ENCODE measurements at regions not wholly inside any gene's neighbourhood (a gene's known extent, or its start where the extent isn't known, plus 50 kb on each side); places are given as distances from the start of the nearest gene placed in this dataset.

- Histone ChIP-seq H3K27me3 (ENCODE audit: control insufficient read depth in 2 of 2, insufficient read depth in 2 of 2, low read length in 2 of 2) (no peaks in the 10 kb centered on the region), H3K9me3 (replicated peaks; ENCODE audit: control insufficient read depth, insufficient read depth, low read length) (peaks cover 4% of the 10 kb centered on the region), H4K20me1 (replicated peaks; ENCODE audit: control insufficient read depth, extremely low read depth, insufficient read depth, low read length) (no peaks in the 10 kb centered on the region), H3K4me3 (replicated peaks in 1 of 3; ENCODE audit: insufficient read depth in 1 of 3, low read depth in 1 of 3, low read length in 3 of 3) (no peak overlapping the region), H3K4me2 (ENCODE audit: insufficient read depth, low read length) (no peak overlapping the region), H3K79me2 (ENCODE audit: control insufficient read depth, insufficient read depth, low read length) (no peaks in the 10 kb centered on the region), H2AFZ (ENCODE audit: low read depth, low read length) (no peak overlapping the region), H3K27ac (ENCODE audit: insufficient read depth, low read depth, low read length) (no peak overlapping the region), H3K36me3 (ENCODE audit: control insufficient read depth in 2 of 2, extremely low read depth in 1 of 2, insufficient read depth in 2 of 2, low read length in 2 of 2) (no peaks in the 10 kb centered on the region), H3K4me1 (ENCODE audit: control insufficient read depth, extremely low read depth, insufficient read depth, low read length) (no peaks in the 10 kb centered on the region), H3K9me1 (replicated peaks; ENCODE audit: control insufficient read depth, extremely low read depth, insufficient read depth, low read length) (no peaks in the 10 kb centered on the region), H3K9ac (replicated peaks; ENCODE audit: extremely low read depth, insufficient read depth, low read length) (no peak overlapping the region)
- intact Hi-C loops (cut with micrococcal nuclease) (no loop called here), dilution Hi-C loops (cut with MboI; ENCODE audit: extremely low pct_ligation_motif_present, low sequenced_read_pairs) (no loop called here)
- DNase-seq (ENCODE audit: low read depth, low spot score) (no peak), FAIRE-seq (no peak)
- TF ChIP-seq FOS (IDR thresholded peaks at IDR 0.05; ENCODE audit: borderline replicate concordance, insufficient read depth, low read length) = no peak
- no peak for TF ChIP-seq MYC (IDR thresholded peaks at IDR 0.05; ENCODE audit: low read depth, low read length)
- TF ChIP-seq GATA2 (IDR thresholded peaks at IDR 0.05; ENCODE audit: insufficient read depth, insufficient read length, low read depth, low read length) = no peak
- no peak for TF ChIP-seq MAX (IDR thresholded peaks at IDR 0.05; ENCODE audit: insufficient read depth, insufficient read length)
- TF ChIP-seq JUN (IDR thresholded peaks at IDR 0.05; ENCODE audit: borderline replicate concordance, insufficient read depth, insufficient read length, low read depth) = no peak
- TF ChIP-seq, protein P1, sequence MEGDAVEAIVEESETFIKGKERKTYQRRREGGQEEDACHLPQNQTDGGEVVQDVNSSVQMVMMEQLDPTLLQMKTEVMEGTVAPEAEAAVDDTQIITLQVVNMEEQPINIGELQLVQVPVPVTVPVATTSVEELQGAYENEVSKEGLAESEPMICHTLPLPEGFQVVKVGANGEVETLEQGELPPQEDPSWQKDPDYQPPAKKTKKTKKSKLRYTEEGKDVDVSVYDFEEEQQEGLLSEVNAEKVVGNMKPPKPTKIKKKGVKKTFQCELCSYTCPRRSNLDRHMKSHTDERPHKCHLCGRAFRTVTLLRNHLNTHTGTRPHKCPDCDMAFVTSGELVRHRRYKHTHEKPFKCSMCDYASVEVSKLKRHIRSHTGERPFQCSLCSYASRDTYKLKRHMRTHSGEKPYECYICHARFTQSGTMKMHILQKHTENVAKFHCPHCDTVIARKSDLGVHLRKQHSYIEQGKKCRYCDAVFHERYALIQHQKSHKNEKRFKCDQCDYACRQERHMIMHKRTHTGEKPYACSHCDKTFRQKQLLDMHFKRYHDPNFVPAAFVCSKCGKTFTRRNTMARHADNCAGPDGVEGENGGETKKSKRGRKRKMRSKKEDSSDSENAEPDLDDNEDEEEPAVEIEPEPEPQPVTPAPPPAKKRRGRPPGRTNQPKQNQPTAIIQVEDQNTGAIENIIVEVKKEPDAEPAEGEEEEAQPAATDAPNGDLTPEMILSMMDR (IDR thresholded peaks at IDR 0.05; ENCODE audit: extremely low read depth in 1 of 2, insufficient read depth in 1 of 2, low read depth in 1 of 2, low read length in 2 of 2) = no peak
- no peak for TF ChIP-seq POLR2A (IDR thresholded peaks at IDR 0.05; ENCODE audit: low read depth, low read length)
- no TSS peak for BruUV-seq (replicated peaks)
- CTCF ChIA-PET = no interaction called here
- POLR2A ChIA-PET = no interaction called here
Observed at GRCh38 chr12:114815026-114815795, 131.2 kb upstream of the TBX3 start.

All from endothelial cell of umbilical vein (primary cell).